HG03097 (cell line): ENCODE measurements at regions not wholly inside any gene's neighbourhood (a gene's known extent, or its start where the extent isn't known, plus 50 kb on each side); places are given as distances from the start of the nearest gene placed in this dataset.

Source experiments
- ATAC-seq: cut with Tn5 transposase; IDR thresholded peaks from one replicate; pipeline ENCODE4 v1.9.1; 2021; ENCODE audit not compliant: unreplicated experiment, low FRiP score

DNA sequence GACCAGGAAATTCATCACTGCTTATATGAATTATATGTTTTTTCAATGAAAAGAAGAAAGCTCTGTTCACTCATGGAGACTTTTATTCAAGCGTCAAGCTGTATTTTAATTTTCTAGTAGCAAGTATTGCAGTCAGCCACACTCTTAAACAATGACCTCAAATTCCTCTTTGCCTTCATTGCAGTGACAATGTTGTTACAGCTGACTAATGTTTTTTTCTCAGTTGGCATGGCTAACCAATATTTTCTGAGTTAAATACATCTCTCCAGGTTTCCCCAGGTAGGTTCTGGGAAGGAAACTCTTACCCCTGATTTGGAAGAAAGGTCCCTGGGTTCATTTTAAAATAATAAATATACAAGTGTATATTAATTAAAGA, 241.5 kb downstream of the WDR11 start:
- ATAC-seq: no peak

DNA sequence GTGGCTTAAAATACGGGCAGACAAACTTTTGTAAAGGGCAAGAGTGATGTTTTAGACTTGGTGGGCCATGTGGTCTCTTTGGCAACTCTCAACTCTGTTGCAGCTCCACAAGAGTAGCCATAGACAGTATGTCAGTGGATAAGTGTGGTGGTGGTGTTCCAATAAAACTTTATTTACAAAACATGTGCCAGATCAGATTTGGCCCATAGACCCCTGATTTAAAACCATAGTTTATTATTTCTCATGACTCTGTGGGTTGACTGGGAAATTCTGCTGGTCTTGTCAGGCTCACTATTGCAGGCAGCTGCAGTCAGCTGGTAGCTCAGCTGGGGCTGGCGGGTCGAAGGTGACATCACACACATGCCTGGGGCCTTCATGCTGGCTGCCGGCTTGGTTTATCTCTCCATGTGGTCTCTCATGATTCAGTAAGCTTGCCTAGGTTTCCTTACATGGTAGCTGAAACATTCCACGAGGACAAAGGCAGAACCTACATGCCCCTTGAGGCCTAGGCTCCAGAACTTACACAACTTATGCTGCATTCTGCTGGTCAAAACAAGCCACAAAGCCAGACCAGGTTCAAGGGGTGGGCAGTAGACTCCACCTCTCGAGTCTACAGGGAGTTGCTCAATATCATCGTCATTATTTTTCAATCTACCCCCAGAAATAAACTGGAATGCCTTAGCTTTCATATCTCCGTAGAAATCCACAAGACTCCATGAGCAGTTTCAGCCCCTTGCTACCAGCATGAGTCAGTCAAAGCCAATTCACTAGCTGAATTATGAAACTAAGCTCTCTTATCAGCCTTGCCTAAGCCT, 245.7 kb downstream of the WDR11 start:
- no peak for ATAC-seq

DNA sequence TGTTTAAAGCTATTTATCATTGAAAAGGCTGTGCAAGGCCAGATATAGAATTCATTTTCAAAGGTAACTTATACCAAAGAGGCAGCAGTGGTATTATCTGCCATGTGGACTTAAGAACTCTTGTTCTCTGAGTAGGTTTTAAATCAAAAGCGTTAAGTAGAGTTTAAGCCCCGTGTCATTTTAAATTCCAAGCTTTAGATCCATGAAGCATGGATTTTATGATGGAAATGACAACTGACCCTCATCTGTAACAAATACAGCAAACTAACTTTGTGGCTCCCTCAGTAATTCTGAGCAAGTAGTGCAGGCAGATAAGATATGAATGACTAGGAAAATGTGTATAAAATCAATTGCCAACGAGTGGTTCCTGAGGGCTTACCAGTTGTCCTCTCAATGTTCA, 247.0 kb downstream of the WDR11 start:
- ATAC-seq: no peak

DNA sequence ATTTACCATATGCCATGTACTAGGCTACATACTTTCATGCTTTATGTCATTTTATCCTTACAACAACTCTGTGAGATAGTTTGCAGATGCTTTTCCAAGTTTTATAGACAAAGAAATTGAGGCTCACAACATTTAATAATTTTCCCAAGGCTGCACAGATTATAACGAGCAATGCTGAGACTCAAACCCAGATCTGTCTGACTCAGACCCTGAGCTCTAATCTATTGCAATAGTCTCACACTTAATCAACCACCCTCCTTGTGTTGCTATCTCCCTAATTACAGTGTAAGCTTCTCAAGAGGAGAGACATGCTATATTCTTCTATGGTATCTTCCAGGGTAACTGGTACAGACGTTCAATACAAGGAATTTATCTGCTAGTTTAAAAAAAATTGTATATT, 247.6 kb downstream of the WDR11 start:
- ATAC-seq: no peak

DNA sequence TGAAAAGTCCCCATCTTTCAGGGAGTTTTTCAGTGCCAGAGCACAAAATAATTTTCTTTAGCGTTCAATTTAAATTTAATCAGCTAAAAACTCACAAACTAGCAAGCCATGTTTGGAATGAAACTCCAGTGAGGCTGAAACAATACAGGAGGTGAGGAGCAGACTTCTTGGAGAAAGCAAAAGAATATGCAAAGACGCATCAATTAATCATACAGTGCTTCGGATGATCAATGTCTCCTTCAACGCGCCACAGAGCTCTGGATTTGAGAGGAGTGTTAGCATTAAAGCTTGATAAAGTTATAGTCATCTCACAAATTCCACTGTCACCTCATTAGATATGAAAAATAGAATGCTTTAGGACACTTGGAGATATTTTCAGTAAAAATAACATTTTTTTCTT, 248.0 kb downstream of the WDR11 start:
- no peak for ATAC-seq

DNA sequence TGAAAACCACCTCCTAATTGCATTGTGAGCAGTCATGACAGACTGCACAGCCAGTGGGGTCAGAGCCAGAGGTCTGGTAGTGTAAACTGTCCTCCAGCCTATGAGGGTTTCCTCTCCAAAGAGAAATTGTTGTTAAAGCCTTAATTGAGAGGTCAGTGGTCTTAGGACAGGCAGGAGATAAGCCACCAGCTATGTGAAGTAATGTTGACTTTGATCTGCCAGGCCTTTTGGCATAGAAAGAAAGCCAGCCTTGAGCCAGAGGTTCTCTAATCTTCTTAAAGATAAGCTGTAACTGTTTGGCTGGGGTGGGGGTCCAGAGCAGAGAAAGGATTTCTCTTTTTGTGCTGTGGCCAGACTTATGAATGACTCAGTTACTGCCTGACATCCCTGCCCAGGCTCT, 248.4 kb downstream of the WDR11 start:
- ATAC-seq: no peak

DNA sequence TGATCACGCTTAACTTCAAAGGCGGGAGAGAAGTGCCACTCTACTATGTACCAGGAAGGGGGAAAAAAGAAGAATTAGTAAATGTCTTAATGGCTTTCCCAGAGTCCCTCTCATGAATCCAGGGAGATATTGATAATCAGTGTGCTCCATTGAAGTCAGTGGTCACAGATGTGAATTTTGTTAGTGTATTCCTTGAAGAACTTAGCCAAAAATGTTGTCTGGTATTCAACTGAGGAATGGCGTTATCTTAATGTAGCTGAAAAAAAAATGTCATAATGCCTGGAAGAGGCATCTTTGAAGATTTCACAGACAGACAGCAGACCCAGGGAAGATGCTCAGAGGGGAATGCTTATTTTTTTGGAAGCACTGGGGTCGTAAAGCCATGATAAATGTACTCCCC, 250.4 kb downstream of the WDR11 start:
- ATAC-seq: no peak

DNA sequence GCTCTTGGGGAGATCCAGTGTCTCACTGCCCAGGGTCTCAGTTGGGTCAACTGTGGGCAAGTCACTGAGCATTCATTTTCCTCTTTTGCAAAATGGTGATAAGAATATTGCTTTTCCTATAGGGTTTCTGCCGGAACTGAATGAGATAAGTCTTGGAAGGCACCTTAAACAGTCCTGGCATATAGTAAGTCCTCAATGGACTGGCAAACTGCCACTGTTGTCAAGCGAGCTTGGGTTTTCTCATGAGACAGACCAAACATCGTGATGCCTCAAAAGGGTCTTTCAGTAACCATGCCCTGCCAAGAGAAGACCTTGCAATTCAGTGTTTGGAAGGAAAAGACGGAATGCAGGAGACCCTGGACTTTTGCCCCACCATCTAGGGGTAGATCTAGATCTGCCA, 251.5 kb downstream of the WDR11 start:
- ATAC-seq: no peak

DNA sequence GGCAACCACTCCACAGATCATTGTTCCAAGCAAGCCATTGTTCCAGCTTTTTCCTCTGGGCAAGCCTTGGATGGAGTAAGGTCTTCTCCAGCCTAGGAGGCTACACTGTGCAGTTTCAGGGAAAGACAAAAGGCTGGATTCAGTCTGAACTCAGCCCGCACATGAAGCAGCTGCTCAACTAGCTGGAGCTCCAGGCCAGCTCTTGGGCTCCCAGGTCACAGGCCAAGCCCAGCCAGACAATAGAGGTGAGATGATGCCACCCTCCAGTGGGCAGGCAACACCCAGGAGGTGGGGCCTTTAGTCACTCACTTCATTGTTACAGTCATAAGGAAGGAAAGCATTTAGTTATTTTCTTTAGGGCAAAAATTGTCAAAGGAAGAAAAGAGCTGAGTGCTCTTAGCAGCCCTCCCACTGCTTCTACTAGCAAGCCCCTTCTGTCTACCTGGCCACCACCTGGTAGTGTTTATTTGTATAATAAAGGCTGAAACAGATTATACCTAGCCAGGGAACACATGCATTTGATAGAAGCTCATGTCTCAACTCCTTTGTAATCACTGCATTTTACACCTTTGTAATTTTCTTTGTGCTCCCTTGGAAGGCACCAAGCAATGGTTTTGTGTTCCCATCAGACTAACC, 253.4 kb downstream of the WDR11 start:
- ATAC-seq: no peak

DNA sequence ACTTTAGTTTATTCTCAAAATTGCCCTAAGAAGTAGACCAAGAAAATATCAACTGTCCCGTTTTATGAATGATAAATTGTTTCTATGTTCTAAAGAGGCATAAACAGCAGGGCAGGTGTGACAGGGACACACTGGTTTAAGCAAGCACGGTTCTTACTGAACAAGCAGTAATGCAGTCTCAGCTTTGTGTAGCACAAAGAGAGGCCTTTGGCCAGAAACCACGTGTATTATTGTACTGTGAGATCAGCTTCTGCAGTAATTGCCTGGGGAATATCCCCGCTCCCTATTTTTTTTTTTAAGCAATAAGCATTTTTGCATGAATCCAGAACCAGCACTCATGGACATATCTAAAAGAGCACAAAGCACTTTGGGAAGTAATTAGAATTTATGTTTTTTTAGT, 255.4 kb downstream of the WDR11 start:
- no peak for ATAC-seq

DNA sequence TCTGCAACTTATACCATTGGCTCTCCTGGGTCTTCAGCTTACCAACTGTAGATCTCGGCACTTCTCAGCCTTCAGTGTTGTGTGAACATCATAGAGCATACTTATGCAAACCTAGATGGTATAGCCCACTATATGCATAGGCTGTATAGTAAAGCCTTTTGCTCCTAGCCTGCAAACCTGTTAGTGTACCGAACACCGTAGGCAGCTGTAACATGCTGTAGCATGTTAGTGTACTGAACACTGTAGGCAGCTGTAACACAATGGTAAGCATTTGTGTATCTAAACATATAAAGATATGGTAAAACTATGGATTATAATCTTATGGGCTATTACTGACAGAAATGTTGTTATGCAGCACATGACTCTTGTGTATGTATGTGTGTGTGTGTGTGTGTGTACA, 256.9 kb downstream of the WDR11 start:
- no peak for ATAC-seq

DNA sequence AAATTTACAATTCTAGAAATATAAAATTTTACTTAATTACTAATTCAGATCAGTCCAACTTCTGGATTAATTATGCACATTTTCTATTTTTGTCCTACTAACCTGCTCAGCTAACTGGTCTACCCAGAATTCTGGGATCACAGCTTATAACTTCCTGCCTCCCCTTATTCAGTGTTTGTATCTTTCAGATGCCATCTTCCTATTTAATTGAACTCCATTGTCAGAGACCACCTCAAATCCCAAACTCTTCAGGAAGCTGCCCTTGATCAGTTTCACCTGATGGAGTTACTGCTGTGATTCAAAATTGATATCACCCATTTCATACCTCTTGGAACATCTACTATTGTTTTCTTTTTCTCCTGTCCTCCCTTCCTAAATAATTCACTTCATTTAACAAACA, 259.2 kb downstream of the WDR11 start:
- ATAC-seq: no peak

DNA sequence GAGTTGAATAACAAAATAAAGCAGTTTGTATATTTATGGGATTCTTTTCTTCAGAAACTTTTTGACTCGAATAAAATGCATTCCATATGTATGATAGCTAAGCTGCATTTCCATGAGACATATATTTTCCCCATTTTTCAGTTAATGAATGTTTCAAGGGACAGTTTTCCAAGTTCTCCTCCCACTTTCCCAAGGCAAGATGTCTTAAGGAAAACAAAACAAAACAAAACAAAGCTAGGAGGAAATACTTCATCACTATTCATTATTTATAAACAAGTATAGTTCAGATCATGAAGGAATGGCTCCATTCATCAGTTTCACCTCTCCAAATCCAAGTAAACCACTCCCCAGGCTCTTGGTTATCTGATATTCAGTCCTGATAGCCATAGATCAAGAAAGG, 261.0 kb downstream of the WDR11 start:
- no peak for ATAC-seq

DNA sequence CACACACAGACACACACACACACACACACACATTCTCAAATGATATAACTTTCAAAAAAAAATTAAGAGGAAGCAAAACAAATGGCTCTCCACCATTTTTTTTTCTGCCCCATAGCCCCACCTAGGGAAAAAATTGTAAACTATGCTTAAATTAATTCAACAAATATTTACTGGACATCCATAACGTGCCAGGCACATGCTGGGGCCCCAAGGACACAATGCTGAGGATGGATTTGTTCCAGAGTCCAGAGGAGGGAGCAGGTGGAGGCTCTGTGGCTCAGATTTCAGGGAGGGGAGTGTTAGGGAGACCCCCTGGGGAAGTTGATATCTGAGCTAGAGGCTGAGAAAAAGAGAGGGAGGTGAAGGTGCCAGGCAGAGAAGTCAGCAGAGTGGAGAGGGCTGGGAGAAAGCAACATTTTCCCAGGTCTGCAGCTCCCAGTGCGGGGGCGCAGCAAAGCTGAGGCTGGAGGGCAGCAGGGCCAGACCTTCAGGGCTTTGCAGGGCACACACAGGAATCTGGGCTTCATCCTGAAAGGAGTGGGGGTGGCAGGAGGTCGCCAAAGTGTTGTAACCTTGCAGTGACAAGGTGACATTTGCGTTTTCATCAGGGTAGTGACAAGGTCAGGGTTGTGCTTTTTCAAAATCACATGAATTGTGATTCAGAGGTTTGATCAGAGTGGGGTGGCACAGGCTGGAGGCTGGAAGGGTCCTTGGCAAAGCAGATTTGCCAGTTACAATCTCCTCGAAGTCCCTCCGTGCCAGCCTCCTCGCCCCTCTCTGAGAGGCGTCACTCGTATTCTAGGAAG, 261.6 kb downstream of the WDR11 start:
- no peak for ATAC-seq

DNA sequence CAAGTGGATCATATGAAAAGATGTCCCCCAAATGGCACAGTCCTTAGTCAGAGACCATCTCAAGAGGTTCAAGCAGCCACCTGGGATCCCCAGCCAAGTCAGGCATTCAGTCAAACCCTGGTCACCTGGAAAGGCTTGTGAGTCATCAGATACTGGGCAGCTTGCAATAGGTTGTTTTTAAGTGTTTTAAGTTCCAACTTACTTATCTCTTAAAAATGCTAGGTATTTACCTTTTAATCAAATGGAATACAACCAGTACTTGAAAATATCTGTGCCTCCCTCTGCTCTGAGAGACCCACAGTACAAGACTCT, 262.2 kb downstream of the WDR11 start:
- no peak for ATAC-seq

DNA sequence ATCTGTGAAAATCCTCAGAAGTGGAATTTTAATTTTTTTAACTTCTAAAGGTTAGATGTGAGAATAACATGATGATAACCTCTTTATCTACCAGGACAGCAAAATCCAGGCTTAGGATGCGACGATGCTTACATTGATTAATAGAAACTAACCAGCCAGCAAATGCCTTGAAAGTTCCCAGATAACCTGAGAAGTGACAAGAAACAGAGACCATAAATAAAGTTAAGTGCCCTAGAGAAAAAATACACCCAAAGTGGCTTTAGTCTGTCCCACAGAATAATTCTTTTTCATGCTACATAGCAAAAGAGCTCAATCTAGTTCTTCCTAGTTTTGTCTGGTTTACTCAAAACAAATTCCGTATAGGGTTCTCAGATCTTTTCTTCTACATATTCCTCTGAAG, 262.7 kb downstream of the WDR11 start:
- no peak for ATAC-seq

DNA sequence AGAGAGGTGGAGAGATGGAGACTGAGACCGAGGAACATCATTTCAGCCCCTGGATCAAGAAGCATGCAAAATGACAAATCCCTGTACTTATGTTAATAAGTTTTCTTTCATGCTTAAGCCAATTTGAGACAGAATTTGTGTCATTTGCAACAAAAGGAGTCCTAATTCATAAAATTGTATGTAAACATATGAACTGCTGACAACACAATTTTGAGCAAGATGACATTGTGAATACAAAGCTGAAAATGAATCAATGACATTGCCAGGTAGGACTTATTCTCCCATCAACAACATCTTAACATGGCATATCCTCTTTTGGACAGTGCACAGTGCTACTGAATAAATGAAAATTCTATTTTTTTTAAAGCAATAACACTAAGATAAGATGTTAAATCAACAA, 264.0 kb downstream of the WDR11 start:
- ATAC-seq: no peak

DNA sequence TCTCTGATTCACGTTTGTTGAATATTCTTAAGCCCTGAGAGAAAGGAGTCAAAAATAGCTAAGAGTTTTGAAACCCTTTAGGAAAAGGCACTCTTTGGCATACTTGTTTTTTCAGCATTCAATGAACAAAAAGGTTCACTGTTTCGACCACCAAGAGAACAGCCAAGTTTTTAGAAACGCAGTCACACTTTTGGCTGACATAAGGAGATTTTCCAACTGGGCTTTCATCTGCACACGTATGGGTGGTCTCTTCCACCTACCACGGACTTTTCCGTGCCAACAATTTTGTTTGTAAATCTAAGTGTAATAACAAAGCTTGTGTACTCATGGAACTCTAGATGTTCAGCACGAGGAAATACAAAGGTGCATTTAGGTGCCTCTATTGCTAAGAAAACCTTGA, 270.3 kb downstream of the WDR11 start:
- ATAC-seq: no peak

DNA sequence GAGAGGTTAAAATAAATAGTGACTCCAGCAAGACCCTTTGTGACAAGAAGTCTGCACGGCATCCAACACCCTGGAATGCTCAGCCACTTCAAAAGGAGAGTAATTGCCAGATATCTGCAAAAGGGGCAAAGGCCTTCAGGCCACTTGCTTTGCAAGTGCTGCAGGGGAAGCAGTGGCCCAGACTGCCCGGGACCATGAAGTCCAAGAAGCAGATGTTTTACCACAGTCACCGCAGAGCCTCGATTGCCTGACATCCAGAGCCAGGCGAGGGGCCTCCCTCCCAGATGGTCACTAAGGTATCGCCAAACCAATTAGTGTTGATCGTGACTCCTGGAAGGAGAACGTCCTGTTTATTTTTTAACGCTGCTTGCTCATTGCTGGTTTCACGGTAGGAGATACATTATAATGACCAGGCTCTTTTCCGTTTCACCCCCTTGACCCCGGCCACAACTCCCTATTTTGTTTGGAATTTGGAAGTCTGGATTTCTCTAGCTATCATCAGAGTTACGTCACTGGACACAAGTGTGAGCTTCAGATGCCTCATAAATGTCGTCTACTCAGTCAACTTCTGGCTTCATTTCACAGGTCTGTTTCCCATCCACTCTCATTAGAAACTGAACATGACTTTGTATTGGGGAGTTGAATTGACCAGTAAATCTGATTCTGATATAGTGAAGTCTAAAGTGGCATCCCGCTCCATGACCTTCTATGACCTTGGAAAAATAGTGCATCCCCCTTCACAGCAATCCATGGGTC, 276.2 kb downstream of the WDR11 start:
- ATAC-seq: no peak

DNA sequence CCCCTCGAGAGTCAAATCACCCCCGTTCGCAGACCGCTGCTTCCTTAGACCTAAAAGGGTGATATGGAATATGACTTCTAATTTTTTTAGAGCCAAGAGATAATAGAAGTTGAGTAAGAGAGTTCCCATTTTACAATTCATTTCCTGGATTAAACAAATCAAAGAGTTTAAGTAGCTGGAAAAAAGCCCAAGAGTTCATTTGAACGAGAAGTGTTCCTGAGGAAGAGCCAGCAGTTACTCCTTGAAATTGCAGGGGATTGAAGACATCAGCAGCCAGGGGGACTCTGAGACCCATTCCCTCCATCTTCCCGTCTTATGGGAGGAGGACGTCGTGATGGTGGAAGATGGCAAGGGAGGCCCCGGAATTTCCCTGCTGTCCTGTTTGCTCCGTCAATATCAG, 277.0 kb downstream of the WDR11 start:
- ATAC-seq: no peak

DNA sequence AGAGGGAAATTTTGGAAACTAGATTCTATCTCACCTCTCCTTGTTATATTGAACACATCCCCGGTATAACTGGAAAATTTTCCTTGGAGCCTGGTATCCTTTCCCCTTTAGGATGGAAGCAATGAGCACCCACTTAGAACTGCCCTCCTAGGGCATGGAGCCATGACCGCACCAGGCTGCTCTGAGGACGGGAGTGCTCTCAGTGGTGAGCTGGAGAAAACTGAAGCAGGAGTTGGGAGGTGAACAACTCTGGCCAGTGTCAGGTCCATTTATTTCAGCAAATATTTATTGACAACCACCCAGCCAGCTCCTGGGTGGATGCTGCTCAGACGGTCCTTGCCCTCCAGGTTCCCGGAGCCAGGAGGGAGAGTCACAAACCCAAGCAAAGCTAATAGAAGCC, 278.1 kb downstream of the WDR11 start:
- no peak for ATAC-seq
